ENCODE measurements at regions not wholly inside any gene's neighbourhood (a gene's known extent, or its start where the extent isn't known, plus 50 kb on each side); places are given as distances from the start of the nearest gene placed in this dataset.

DNA sequence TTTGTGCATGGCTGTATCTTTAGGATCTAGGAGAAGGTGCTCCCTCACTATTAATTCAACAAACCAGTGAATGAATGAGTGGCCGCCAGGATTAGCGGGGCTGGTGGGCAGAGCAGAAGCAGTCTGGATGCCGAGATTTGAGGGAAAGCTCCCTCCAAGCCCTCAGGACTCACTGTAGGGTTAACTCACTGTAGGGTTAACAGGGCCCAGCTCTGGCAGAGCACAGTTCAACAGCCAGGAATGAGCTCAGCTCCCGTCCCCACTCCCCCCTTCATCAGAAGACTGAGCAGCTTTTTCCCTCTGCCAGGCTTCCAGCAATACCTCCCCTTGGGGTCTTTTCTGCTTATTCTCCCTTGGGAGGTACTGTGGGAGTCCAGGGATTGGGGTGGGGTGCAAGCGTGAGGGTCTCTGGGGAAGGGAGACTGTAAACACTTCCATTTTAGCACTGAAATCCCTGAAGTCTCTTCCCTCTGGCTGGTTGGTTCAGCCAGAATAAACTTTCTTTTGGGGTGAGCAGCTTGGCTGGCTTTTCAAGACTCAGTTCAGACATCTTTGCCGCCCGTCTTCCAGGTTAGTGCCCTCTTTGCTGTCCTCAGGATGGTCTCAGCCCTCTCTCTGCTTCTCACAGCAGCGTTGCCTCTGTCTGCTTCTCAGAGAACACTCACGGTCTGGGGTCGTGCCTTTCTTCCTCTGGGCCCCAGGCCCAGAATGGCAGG, 53.7 kb upstream of the WSB1 start:
- no peak for DNase-seq (ENCODE audit: low read depth in 2 of 3, low spot score in 1 of 3)

DNA sequence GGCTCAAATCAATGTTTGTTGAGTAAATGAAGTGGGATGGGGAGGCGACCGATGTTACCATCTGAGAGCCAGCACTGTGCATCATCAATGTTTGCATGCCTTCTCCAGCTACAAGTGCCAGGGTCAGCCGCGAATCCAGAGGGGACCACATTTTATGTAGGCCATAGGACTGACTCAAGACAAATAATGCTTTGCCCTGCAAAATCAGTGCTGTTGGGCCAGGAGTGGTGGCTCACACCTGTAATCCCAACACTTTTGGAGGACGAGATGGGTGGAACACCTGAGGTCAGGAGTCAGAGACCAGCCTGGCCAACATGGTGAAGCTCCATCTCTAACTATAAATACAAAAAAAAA, 53.1 kb upstream of the WSB1 start:
- DNase-seq (ENCODE audit: low read depth in 2 of 3, low spot score in 1 of 3), result no peak

DNA sequence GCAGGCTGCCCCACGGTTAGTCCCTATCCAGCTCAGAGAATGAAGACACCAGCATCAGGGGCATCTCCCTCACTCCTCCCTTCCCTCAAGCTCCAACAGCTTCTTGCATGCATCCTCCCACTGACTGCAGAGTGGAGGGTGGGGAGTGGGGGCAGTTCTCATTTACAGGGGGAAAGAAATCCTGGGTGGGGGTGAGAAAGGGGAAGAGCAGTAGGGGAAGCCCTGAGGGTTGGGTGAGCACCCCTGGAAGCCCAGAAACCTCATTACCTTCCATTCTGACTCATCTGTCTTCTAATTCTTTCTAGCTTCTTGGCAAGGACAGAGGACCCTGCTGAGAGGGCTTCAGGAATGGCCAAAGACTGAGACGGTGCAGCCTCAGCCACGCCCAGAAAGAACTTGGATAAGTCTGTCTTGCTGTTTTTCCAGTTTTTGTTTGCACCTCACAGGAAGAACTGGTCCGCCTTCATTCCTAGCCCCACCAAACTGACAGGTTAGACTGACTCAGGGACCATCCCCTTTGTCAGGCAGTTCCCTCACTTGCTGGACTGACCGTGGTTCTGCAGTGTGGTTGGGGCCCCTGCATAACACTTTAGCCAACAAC, 52.5 kb upstream of the WSB1 start:
- no peak for DNase-seq (ENCODE audit: low read depth in 2 of 3, low spot score in 1 of 3)

DNA sequence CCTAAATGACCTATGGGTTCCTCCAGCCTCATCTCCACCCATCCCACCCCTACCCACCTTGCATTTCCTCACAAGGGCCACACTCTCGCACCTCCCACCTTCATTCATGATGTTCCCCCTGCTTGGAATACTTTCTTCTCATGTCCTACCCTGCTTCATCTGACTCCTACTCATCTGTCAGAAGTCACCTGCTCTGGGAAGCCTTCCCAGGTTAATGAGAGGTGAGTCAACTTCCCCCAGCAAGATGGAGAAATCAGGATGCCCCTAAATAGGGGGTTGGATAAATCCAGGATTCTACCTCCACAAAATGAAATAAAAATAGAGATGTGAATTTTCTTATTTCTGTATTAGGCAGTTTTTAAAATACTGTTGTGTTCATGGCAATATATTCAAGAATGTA, 51.0 kb upstream of the WSB1 start:
- DNase-seq (ENCODE audit: low read depth in 2 of 3, low spot score in 1 of 3), result no peak

DNA sequence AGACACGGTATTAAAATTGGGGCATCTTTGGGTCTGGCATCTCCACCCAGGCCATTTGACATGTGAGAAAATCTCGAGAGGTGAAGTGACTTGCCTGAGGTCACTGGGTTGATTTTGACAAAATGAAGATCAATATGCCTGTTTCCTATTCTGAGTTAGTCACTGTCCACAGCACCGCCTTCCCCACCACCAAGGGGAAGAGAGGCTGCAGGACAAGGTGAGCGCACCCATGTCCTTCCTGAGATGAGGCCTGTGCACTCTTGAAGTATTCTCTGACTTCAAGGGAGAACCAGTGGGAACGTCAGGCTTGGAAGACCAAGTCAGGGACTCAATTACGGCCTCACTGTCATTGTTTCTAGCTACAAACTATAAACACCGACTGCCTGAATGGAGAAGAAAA, 49.9 kb upstream of the WSB1 start:
- no peak for DNase-seq (ENCODE audit: low read depth in 2 of 3, low spot score in 1 of 3)

Data from stimulated activated CD4-positive, alpha-beta T cell treated with anti-CD3 and anti-CD28 coated beads, Interleukin-12 subunit alpha, Interleukin-12 subunit beta, amount 100 ng/mL, for 48 hours (primary cell).